ENCODE measurements at regions not wholly inside any gene's neighbourhood (a gene's known extent, or its start where the extent isn't known, plus 50 kb on each side); places are given as distances from the start of the nearest gene placed in this dataset.

GRCh38 chr4:36997727-36998126 is 246.8 kb upstream of the NWD2 start:
- DNase-seq: no peak

- no peak for DNase-seq
Observed at GRCh38 chr4:37000281-37000680, 244.3 kb upstream of the NWD2 start.

- DNase-seq: no peak
Observed at GRCh38 chr4:37001688-37002436, 242.7 kb upstream of the NWD2 start.

- no peak for DNase-seq
Observed at GRCh38 chr4:37002625-37003024, 241.9 kb upstream of the NWD2 start.

- DNase-seq: no peak
Observed at GRCh38 chr4:37008199-37008598, 236.3 kb upstream of the NWD2 start.

- DNase-seq: no peak
Observed at GRCh38 chr4:37014584-37014983, 230.0 kb upstream of the NWD2 start.

GRCh38 chr4:37015391-37015790 is 229.2 kb upstream of the NWD2 start:
- DNase-seq: no peak

GRCh38 chr4:37023504-37023903 is 221.0 kb upstream of the NWD2 start:
- no peak for DNase-seq

GRCh38 chr4:37023996-37024395 is 220.5 kb upstream of the NWD2 start:
- DNase-seq: no peak

- DNase-seq: no peak
Observed at GRCh38 chr4:37040816-37041215, 203.7 kb upstream of the NWD2 start.

- DNase-seq: no peak
Observed at GRCh38 chr4:37043342-37043741, 201.2 kb upstream of the NWD2 start.

- no peak for DNase-seq
Observed at GRCh38 chr4:37051111-37051510, 193.4 kb upstream of the NWD2 start.

- DNase-seq: no peak
Observed at GRCh38 chr4:37051866-37052265, 192.7 kb upstream of the NWD2 start.

GRCh38 chr4:37054531-37055077 is 189.9 kb upstream of the NWD2 start:
- no peak for DNase-seq

GRCh38 chr4:37058826-37059225 is 185.7 kb upstream of the NWD2 start:
- no peak for DNase-seq

- DNase-seq: no peak
Observed at GRCh38 chr4:37066159-37066558, 178.4 kb upstream of the NWD2 start.

- DNase-seq: no peak
Observed at GRCh38 chr4:37068580-37068979, 176.0 kb upstream of the NWD2 start.

GRCh38 chr4:37070041-37070440 is 174.5 kb upstream of the NWD2 start:
- DNase-seq: no peak

GRCh38 chr4:37071576-37071975 is 173.0 kb upstream of the NWD2 start:
- DNase-seq: no peak

- no peak for DNase-seq
Observed at GRCh38 chr4:37073226-37073840, 171.2 kb upstream of the NWD2 start.

- no peak for DNase-seq
Observed at GRCh38 chr4:37082912-37083311, 161.6 kb upstream of the NWD2 start.

- DNase-seq: no peak
Observed at GRCh38 chr4:37095925-37096324, 148.6 kb upstream of the NWD2 start.

- DNase-seq: no peak
Observed at GRCh38 chr4:37101182-37101581, 143.4 kb upstream of the NWD2 start.

- DNase-seq: no peak
Observed at GRCh38 chr4:37101686-37102085, 142.9 kb upstream of the NWD2 start.

GRCh38 chr4:37109756-37110155 is 134.8 kb upstream of the NWD2 start:
- no peak for DNase-seq

All from CD4-positive, alpha-beta T cell treated with Interleukin-12 subunit alpha and Interleukin-12 subunit beta, for 1 hour (primary cell).